ENCODE measurements at regions not wholly inside any gene's neighbourhood (a gene's known extent, or its start where the extent isn't known, plus 50 kb on each side); places are given as distances from the start of the nearest gene placed in this dataset.

DNA sequence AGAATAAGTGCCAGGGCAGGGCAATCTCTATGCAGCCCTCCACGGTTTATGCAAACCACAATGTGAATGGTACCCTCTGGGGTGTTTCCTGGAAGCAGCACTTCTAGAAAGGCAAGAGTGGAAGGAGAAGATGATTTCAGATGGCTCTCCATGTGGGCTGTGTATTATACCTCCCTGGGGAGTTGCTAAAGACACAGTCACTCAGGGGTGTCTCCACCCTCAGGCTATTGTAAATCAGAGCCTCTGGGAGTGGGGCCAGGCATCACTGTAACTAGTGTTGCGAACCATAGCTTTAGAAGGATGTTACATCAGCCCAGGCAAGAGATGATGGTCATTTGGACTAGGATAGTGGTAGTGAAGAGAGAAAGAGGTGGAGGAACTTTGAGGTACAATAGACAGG is 83.3 kb upstream of the ZKSCAN2 start:
- Mint-ChIP-seq H3K4me3 (no peak overlapping the region), H3K9me3 (peaks cover 0 to 18% (median 5%) of the 10 kb centered on the region in 7 donors), H3K4me1 (no peaks in the 10 kb centered on the region), H3K27ac (peak overlapping the region in 1 of 6 donors; percentile 74), H3K27me3 (peaks cover 23 to 32% (median 27%) of the 10 kb centered on the region in 3 donors), H3K36me3 (peaks cover 0 to 4% of the 10 kb centered on the region in 2 donors)
- ATAC-seq (ENCODE audit: low read depth in 2 of 2) = no peak
- DNase-seq = no peak

DNA sequence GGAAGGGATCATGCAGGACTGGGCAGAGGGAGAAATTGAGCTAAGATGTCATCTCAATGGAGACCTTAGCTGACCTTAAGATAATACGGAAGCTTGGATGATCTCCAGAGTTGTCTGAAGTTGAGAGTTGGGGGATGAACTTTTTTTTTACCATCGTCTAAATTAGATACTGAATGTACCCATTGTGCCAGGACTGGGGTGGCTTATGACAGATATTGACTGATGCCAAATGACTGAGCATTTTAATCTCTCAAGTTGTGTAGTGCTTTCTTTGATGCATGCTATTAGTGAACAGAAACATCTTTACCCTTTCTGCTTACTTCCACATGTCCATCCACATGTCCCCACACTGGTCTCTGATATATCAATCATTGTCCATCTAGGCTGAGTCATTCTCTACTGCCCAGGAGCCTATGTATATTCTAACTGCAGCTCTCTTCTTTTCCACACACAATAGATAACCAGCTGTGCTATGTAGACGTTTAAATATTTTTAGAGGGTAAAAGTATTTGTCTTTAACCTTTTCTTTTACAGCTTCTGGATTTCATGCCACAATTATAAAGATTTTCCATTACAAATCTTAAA is 60.2 kb upstream of the ZKSCAN2 start:
- H3K9me3 Mint-ChIP-seq = peaks cover 8 to 71% (median 48%) of the 10 kb centered on the region in 7 donors
- peaks cover 0 to 34% of the 10 kb centered on the region in 2 donors for H3K36me3 Mint-ChIP-seq
- ATAC-seq (ENCODE audit: low read depth in 2 of 2) (no peak), DNase-seq (no peak)
- H3K27ac Mint-ChIP-seq = no peak overlapping the region
- H3K27me3 Mint-ChIP-seq = peaks cover 0 to 14% (median 2%) of the 10 kb centered on the region in 3 donors
- H3K4me1 Mint-ChIP-seq = no peaks in the 10 kb centered on the region
- no peak overlapping the region for H3K4me3 Mint-ChIP-seq

DNA sequence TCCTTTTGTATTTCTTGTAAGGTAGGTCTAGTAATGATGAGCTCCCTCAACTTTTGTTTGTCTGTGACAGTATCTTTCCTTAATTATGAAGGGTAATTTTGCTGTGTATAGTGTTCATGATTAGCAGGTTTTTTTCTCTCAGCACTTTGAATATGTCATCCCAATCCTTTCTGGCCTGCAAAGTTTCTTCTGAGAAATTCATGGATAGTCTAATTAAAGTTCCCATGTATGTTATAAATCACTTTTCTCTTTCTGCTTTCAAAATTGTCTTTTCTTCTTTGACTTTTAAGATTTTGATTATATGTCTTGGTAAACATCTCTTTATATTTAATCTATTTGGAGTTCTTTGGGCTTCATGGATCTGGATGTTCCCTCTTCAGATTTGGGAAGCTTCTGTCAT is 54.3 kb upstream of the ZKSCAN2 start:
- no peaks in the 10 kb centered on the region for H3K4me1 Mint-ChIP-seq
- ATAC-seq (ENCODE audit: low read depth in 2 of 2) = no peak
- H3K27ac Mint-ChIP-seq = no peak overlapping the region
- no peak overlapping the region for H3K4me3 Mint-ChIP-seq
- no peak for DNase-seq
- H3K9me3 Mint-ChIP-seq = peaks cover 18 to 73% (median 55%) of the 10 kb centered on the region in 7 donors
- H3K27me3 Mint-ChIP-seq = peaks cover 0 to 24% (median 3%) of the 10 kb centered on the region in 3 donors
- peaks cover 20 to 48% of the 10 kb centered on the region in 2 donors for H3K36me3 Mint-ChIP-seq

DNA sequence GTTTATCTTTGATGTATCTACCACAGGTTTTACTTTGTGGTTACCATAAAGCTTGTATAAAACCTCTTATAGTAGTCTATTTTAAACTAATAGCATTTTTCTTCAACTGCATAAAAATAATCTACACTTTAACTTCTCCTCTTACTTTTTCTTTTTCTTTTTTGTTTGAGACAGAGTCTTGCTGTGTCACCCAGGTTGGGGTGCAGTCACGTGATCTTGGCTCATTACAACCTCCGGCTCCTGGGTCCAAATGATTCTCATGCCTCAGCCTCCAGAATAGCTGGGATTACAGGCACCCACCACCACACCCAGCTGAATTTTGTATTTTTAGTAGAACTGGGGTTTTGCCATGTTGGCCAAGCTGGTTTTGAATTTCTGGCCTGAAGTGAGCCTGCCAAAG is 53.4 kb upstream of the ZKSCAN2 start:
- no peaks in the 10 kb centered on the region for H3K4me1 Mint-ChIP-seq
- H3K27me3 Mint-ChIP-seq = peaks cover 0 to 23% (median 3%) of the 10 kb centered on the region in 3 donors
- H3K36me3 Mint-ChIP-seq = peaks cover 20 to 48% of the 10 kb centered on the region in 2 donors
- H3K4me3 Mint-ChIP-seq = no peak overlapping the region
- DNase-seq (no peak), ATAC-seq (ENCODE audit: low read depth in 2 of 2) (no peak)
- peaks cover 18 to 64% (median 50%) of the 10 kb centered on the region in 7 donors for H3K9me3 Mint-ChIP-seq
- no peak overlapping the region for H3K27ac Mint-ChIP-seq
